WERI-Rb-1 (cell line): ENCODE measurements at regions not wholly inside any gene's neighbourhood (a gene's known extent, or its start where the extent isn't known, plus 50 kb on each side); places are given as distances from the start of the nearest gene placed in this dataset.
"Not testable (repeated sequence)": the region's sequence is repeated elsewhere in the genome, so short reads cannot be mapped to it uniquely, and the experiment has no call there.

ENCODE experiments used
- DNase-seq: peaks from one replicate; pipeline ENCODE4 v3.0.0-alpha.2; 2020
- H3K27ac ChIP-seq: fragments of 250-450 bp; sonication (Bioruptor Pico); 2 replicates; pipeline ENCODE4 v1.5.1; 2020; ENCODE audit warnings: mild to moderate bottlenecking, moderate library complexity
- H3K27me3 ChIP-seq: fragments of 250-450 bp; sonication (Bioruptor Pico); 2 replicates; pipeline ENCODE4 v1.5.1; 2021; ENCODE audit warnings: mild to moderate bottlenecking, low read depth, moderate library complexity; ENCODE audit not compliant: insufficient read depth, severe bottlenecking
- H3K36me3 ChIP-seq: fragments of 250-450 bp; sonication (Bioruptor Pico); 2 replicates; pipeline ENCODE4 v1.5.1; 2020; ENCODE audit warnings: mild to moderate bottlenecking, moderate library complexity
- H3K4me3 ChIP-seq: 2 replicates; pipeline ENCODE4 v1.5.1; 2011; ENCODE audit warnings: low read depth, mild to moderate bottlenecking, control low read depth, low read length
- H3K9me3 ChIP-seq: fragments of 250-450 bp; sonication (Bioruptor Pico); 2 replicates; pipeline ENCODE4 v1.5.1; 2021; ENCODE audit warnings: mild to moderate bottlenecking, moderate library complexity; ENCODE audit not compliant: severe bottlenecking
- CTCF ChIP-seq: IDR thresholded peaks from 2 replicates; pipeline ENCODE4 v1.5.1; 2011; ENCODE audit warnings: low read depth, mild to moderate bottlenecking, control low read depth, inconsistent platforms, low read length

GRCh38 chr4:130067419-130067818 lies 971.5 kb downstream of the C4orf33 start:
- Histone ChIP-seq H3K4me3 (no peak overlapping the region), H3K36me3 (no peaks in the 10 kb centered on the region), H3K9me3 (no peaks in the 10 kb centered on the region), H3K27me3 (no peaks in the 10 kb centered on the region), H3K27ac (no peak overlapping the region)
- DNase-seq = no peak
- no peak for TF ChIP-seq CTCF

- TF ChIP-seq CTCF = no peak
- DNase-seq = no peak
- no peak overlapping the region for H3K27ac ChIP-seq
- H3K4me3 ChIP-seq = no peak overlapping the region
- no peaks in the 10 kb centered on the region for H3K36me3 ChIP-seq
- H3K27me3 ChIP-seq = no peaks in the 10 kb centered on the region
- no peaks in the 10 kb centered on the region for H3K9me3 ChIP-seq
Observed at GRCh38 chr4:130068072-130068471, 972.1 kb downstream of the C4orf33 start.

- no peak overlapping the region for H3K4me3 ChIP-seq
- no peaks in the 10 kb centered on the region for H3K9me3 ChIP-seq
Observed at GRCh38 chr4:130071746-130072145, 975.8 kb downstream of the C4orf33 start.

GRCh38 chr4:130073145-130073790 lies 977.3 kb downstream of the C4orf33 start:
- H3K27ac ChIP-seq = no peak overlapping the region
- no peak for TF ChIP-seq CTCF
- DNase-seq = no peak

More at GRCh38 chr4:130071746-130072145, 975.8 kb downstream of the C4orf33 start:
- H3K36me3 ChIP-seq = no peaks in the 10 kb centered on the region
- no peaks in the 10 kb centered on the region for H3K27me3 ChIP-seq
- no peak overlapping the region for H3K27ac ChIP-seq
- DNase-seq = no peak
- TF ChIP-seq CTCF = no peak

GRCh38 chr4:130074096-130074495 lies 978.1 kb downstream of the C4orf33 start:
- Histone ChIP-seq H3K27ac (no peak overlapping the region), H3K27me3 (no peaks in the 10 kb centered on the region), H3K4me3 (no peak overlapping the region), H3K36me3 (no peaks in the 10 kb centered on the region), H3K9me3 (no peaks in the 10 kb centered on the region)
- TF ChIP-seq CTCF = no peak
- no peak for DNase-seq

More at GRCh38 chr4:130073145-130073790, 977.3 kb downstream of the C4orf33 start:
- H3K27me3 ChIP-seq = no peaks in the 10 kb centered on the region
- no peaks in the 10 kb centered on the region for H3K36me3 ChIP-seq
- H3K9me3 ChIP-seq = no peaks in the 10 kb centered on the region
- H3K4me3 ChIP-seq = no peak overlapping the region

GRCh38 chr4:130077275-130077674 lies 981.3 kb downstream of the C4orf33 start:
- Histone ChIP-seq H3K36me3 (no peaks in the 10 kb centered on the region), H3K27ac (no peak overlapping the region), H3K4me3 (no peak overlapping the region), H3K27me3 (no peaks in the 10 kb centered on the region), H3K9me3 (no peaks in the 10 kb centered on the region)
- TF ChIP-seq CTCF = no peak
- no peak for DNase-seq

- not testable (repeated sequence) for DNase-seq, H3K27me3 ChIP-seq, H3K27ac ChIP-seq, H3K36me3 ChIP-seq, H3K9me3 ChIP-seq, H3K4me3 ChIP-seq
Observed at GRCh38 chr4:130079027-130079426, 983.1 kb downstream of the C4orf33 start.
